HEK293 (cell line): ENCODE measurements at regions not wholly inside any gene's neighbourhood (a gene's known extent, or its start where the extent isn't known, plus 50 kb on each side); places are given as distances from the start of the nearest gene placed in this dataset.

Experiments
- REST ChIP-seq: fragments of 450-650 bp; formaldehyde crosslinking; IDR thresholded peaks from 2 replicates; pipeline ENCODE4 v1.5.1; 2016; ENCODE audit warnings: missing biosample characterization, missing genetic modification characterization
- ZNF560 ChIP-seq: fragments of 450-650 bp; formaldehyde crosslinking; IDR thresholded peaks from 2 replicates; pipeline ENCODE4 v1.5.1; 2017; ENCODE audit warnings: missing biosample characterization, missing genetic modification characterization, borderline replicate concordance

DNA sequence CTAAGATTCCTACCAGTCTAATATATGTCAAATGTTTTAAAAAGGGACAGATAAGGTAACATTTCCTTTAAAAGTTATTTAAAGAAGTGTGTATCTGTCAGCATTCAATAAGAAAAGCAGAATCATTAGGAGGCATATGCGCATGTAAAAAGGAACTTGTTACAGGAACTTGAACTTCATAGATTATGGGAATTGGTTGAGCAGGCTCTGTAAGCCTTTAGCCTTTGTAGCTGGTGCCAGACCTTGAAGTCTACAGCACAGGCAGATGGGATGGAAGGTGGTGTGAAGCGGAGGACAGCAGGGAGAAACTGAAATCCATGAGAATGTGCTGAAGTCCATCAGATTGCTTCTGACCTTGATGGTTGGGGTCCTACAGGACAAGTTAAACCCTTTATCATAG is 138.3 kb upstream of the ST6GAL2 start:
- TF ChIP-seq REST (tag by site-specific recombination): no peak
- no peak for TF ChIP-seq ZNF560
